WTC11 (cell line): ENCODE measurements at regions not wholly inside any gene's neighbourhood (a gene's known extent, or its start where the extent isn't known, plus 50 kb on each side); places are given as distances from the start of the nearest gene placed in this dataset.
A peak's percentile ranks its signal among the peaks of the same experiment; 100 is the strongest.

Source experiments
- ATAC-seq: fragments of 200-7000 bp; cut with Tn5 transposase; 2 replicates; pipeline ENCODE4 v1.10.0; 2021; ENCODE audit warnings: mild to moderate bottlenecking, moderate library complexity
- CTCF ChIA-PET: fragments of 300-600 bp; sonication (Branson Sonifier 250); formaldehyde crosslinking; loops from one replicate; lab custom pipeline; 2021; ENCODE audit warnings: antibody characterized with exemption; lab: Charles Lee
- POLR2A ChIA-PET: fragments of 350-600 bp; sonication (Branson Sonifier 250); formaldehyde crosslinking; loops from one replicate; lab custom pipeline; 2021; ENCODE audit warnings: antibody characterized with exemption; lab: Charles Lee
- DNase-seq: peaks from one replicate; pipeline ENCODE4 v3.0.0; 2021; ENCODE audit warnings: low spot score
- H3K27ac Mint-ChIP-seq: 2 replicates; pipeline ENCODE4 v1.8.0; 2021; ENCODE audit warnings: mixed read lengths
- H3K27me3 Mint-ChIP-seq: 2 replicates; pipeline ENCODE4 v1.8.0; 2021; ENCODE audit warnings: low read depth, mild to moderate bottlenecking, moderate library complexity, mixed read lengths
- H3K36me3 Mint-ChIP-seq: 2 replicates; pipeline ENCODE4 v1.8.0; 2021; ENCODE audit warnings: mixed read lengths
- H3K4me1 Mint-ChIP-seq: 2 replicates; pipeline ENCODE4 v1.8.0; 2022; ENCODE audit warnings: mixed read lengths
- H3K4me3 Mint-ChIP-seq: 2 replicates; pipeline ENCODE4 v1.8.0; 2021; ENCODE audit warnings: mild to moderate bottlenecking, moderate library complexity, mixed read lengths
- H3K9me3 Mint-ChIP-seq: 2 replicates; pipeline ENCODE4 v1.8.0; 2021; ENCODE audit warnings: mixed read lengths
- CREM ChIP-seq: sonication (generic); formaldehyde crosslinking; IDR thresholded peaks from 2 replicates; pipeline ENCODE4 v1.8.1; 2022; ENCODE audit warnings: mild to moderate bottlenecking, missing genetic modification reagents, moderate library complexity
- FOXJ3 ChIP-seq: sonication (generic); formaldehyde crosslinking; IDR thresholded peaks from 2 replicates; pipeline ENCODE4 v1.9.0; 2021; ENCODE audit warnings: missing genetic modification reagents, mild to moderate bottlenecking, borderline replicate concordance
- FOXP1 ChIP-seq: sonication (generic); formaldehyde crosslinking; IDR thresholded peaks from 2 replicates; pipeline ENCODE4 v1.8.0; 2022; ENCODE audit warnings: missing genetic modification reagents, mild to moderate bottlenecking, moderate library complexity, borderline replicate concordance
- GABPB1 ChIP-seq: sonication (generic); formaldehyde crosslinking; IDR thresholded peaks from 2 replicates; pipeline ENCODE4 v1.8.1; 2023; ENCODE audit warnings: mild to moderate bottlenecking, missing genetic modification reagents
- GTF2I ChIP-seq: fragments of 250-450 bp; sonication (Bioruptor Pico); conservative IDR thresholded peaks from 2 replicates; pipeline ENCODE4 v1.4.0; 2021; ENCODE audit warnings: mild to moderate bottlenecking
- HMGA2 ChIP-seq: fragments of 250-450 bp; sonication (Bioruptor Pico); IDR thresholded peaks from 2 replicates; pipeline ENCODE4 v1.4.0; 2021; ENCODE audit warnings: mild to moderate bottlenecking, moderate library complexity
- IRF2 ChIP-seq: sonication (generic); formaldehyde crosslinking; IDR thresholded peaks from 2 replicates; pipeline ENCODE4 v1.8.0; 2022; ENCODE audit warnings: low read depth, missing genetic modification reagents, borderline replicate concordance
- KAT7 ChIP-seq: sonication (generic); formaldehyde crosslinking; IDR thresholded peaks from 2 replicates; pipeline ENCODE4 v1.8.1; 2023; ENCODE audit warnings: missing genetic modification reagents, mild to moderate bottlenecking, borderline replicate concordance
- MXD4 ChIP-seq: fragments of 250-450 bp; sonication (Bioruptor Pico); IDR thresholded peaks from 2 replicates; pipeline ENCODE4 v1.8.0; 2021; ENCODE audit warnings: mild to moderate bottlenecking, moderate library complexity, borderline replicate concordance
- NFE2L1 ChIP-seq: sonication (generic); formaldehyde crosslinking; IDR thresholded peaks from 2 replicates; pipeline ENCODE4 v1.8.1; 2023; ENCODE audit warnings: missing genetic modification reagents
- NR1H2 ChIP-seq: sonication (generic); formaldehyde crosslinking; IDR thresholded peaks from 2 replicates; pipeline ENCODE4 v1.9.0; 2021; ENCODE audit warnings: mild to moderate bottlenecking, moderate library complexity, missing genetic modification reagents
- NR2C2 ChIP-seq: sonication (generic); formaldehyde crosslinking; IDR thresholded peaks from 2 replicates; pipeline ENCODE4 v1.8.0; 2022; ENCODE audit warnings: mild to moderate bottlenecking, missing genetic modification reagents
- OVOL2 ChIP-seq: fragments of 250-450 bp; sonication (Bioruptor Pico); IDR thresholded peaks from 2 replicates; pipeline ENCODE4 v1.9.0; 2021; ENCODE audit warnings: mild to moderate bottlenecking, borderline replicate concordance
- TEAD4 ChIP-seq: sonication (generic); formaldehyde crosslinking; IDR thresholded peaks from 2 replicates; pipeline ENCODE4 v1.8.0; 2022; ENCODE audit warnings: mild to moderate bottlenecking, missing genetic modification reagents
- ZBTB21 ChIP-seq: sonication (generic); formaldehyde crosslinking; IDR thresholded peaks from 2 replicates; pipeline ENCODE4 v1.8.1; 2023; ENCODE audit warnings: mild to moderate bottlenecking, missing genetic modification reagents, borderline replicate concordance
- ZNF232 ChIP-seq: sonication (generic); formaldehyde crosslinking; IDR thresholded peaks from 2 replicates; pipeline ENCODE4 v1.8.0; 2022; ENCODE audit warnings: mild to moderate bottlenecking, missing genetic modification reagents
- TF ChIP-seq, protein P1 (sequence below): sonication (generic); formaldehyde crosslinking; IDR thresholded peaks from 2 replicates; pipeline ENCODE4 v1.8.1; 2023; ENCODE audit warnings: mild to moderate bottlenecking, moderate library complexity, missing genetic modification reagents
- TF ChIP-seq, protein P2 (sequence below): sonication (generic); formaldehyde crosslinking; IDR thresholded peaks from 2 replicates; pipeline ENCODE4 v1.8.0; 2022; ENCODE audit warnings: mild to moderate bottlenecking, missing genetic modification reagents
- TF ChIP-seq, protein P3 (sequence below): sonication (generic); formaldehyde crosslinking; IDR thresholded peaks from 2 replicates; pipeline ENCODE4 v1.8.1; 2023; ENCODE audit warnings: mild to moderate bottlenecking, missing genetic modification reagents, moderate library complexity
- TF ChIP-seq, protein P4 (sequence below): sonication (generic); formaldehyde crosslinking; IDR thresholded peaks from 2 replicates; pipeline ENCODE4 v1.8.1; 2022; ENCODE audit warnings: mild to moderate bottlenecking, missing genetic modification reagents, moderate library complexity, borderline replicate concordance
- TF ChIP-seq, protein P5 (sequence below): fragments of 250-450 bp; sonication (Bioruptor Pico); IDR thresholded peaks from 2 replicates; pipeline ENCODE4 v1.9.0; 2021; ENCODE audit warnings: mild to moderate bottlenecking
- TF ChIP-seq, protein P6 (sequence below): sonication (generic); formaldehyde crosslinking; IDR thresholded peaks from 2 replicates; pipeline ENCODE4 v1.8.1; 2022; ENCODE audit warnings: low read depth, mild to moderate bottlenecking, moderate library complexity, missing genetic modification reagents, borderline replicate concordance
- TF ChIP-seq, protein P7 (sequence below): fragments of 250-450 bp; sonication (Bioruptor Pico); conservative IDR thresholded peaks from 2 replicates; pipeline ENCODE4 v1.9.0; 2021; ENCODE audit warnings: mild to moderate bottlenecking

DNA sequence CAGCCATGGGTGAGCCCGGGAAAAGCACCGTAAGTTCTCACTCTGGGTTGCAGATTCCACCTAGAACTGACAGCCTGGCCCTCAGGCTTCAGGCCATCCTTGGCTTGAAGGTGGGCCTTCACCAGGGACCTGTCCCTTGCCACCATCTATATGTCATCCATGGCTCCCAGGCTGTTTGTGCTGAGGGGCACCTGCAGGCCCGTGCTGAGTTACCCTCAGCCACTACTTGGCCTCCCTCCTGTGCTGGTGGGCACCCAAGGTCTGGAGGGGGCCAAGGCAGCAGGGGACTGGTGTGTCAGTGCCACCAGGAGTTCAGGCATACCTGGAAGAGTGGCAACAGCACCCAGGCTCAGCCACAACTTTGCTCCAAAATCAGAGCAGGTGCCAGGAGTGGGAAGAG is 326.2 kb upstream of the SMIM21 start:
- Mint-ChIP-seq H3K27me3 (no peaks in the 10 kb centered on the region), H3K27ac (no peak overlapping the region), H3K4me3 (no peak overlapping the region), H3K36me3 (no peaks in the 10 kb centered on the region), H3K9me3 (no peaks in the 10 kb centered on the region), H3K4me1 (no peaks in the 10 kb centered on the region)
- TF ChIP-seq OVOL2 (no peak), FOXJ3 (no peak), HMGA2 (no peak)
- TF ChIP-seq, protein P1, sequence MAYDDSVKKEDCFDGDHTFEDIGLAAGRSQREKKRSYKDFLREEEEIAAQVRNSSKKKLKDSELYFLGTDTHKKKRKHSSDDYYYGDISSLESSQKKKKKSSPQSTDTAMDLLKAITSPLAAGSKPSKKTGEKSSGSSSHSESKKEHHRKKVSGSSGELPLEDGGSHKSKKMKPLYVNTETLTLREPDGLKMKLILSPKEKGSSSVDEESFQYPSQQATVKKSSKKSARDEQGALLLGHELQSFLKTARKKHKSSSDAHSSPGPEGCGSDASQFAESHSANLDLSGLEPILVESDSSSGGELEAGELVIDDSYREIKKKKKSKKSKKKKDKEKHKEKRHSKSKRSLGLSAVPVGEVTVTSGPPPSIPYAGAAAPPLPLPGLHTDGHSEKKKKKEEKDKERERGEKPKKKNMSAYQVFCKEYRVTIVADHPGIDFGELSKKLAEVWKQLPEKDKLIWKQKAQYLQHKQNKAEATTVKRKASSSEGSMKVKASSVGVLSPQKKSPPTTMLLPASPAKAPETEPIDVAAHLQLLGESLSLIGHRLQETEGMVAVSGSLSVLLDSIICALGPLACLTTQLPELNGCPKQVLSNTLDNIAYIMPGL (CRISPR knock-in tag) = no peak
- TF ChIP-seq, protein P2, sequence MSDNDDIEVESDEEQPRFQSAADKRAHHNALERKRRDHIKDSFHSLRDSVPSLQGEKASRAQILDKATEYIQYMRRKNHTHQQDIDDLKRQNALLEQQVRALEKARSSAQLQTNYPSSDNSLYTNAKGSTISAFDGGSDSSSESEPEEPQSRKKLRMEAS = no peak
- no peak for DNase-seq
- ChIA-PET CTCF (no interaction called here), POLR2A (no interaction called here)
- no peak for ATAC-seq

DNA sequence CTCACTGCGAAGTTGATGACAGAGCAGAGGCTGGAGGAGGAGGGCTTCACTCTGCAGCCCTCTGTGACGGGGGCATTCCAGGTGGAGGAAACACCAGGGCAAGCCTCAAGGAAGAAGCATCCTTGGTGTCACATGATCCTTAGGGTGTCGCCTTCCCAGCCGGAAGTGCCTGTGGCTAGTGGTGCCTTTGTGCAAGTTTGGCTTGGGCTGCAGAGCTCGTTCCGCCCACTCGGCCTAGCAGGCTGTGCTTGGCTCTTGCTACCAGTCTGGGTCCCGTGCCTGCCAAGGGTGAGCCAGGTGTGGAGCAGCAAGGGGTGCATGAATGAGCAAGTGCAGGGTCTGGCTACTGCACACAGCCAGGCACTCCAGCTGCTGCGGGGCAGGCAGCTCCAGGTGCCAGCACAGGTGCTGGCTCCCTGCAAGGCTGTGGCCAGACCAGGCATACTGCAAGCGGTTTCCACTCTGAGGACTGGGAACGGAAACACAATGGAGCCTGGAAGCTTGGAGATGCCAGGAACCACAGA is 325.3 kb upstream of the SMIM21 start:
- no peaks in the 10 kb centered on the region for H3K9me3 Mint-ChIP-seq
- H3K4me1 Mint-ChIP-seq = no peaks in the 10 kb centered on the region
- TF ChIP-seq, protein P3, sequence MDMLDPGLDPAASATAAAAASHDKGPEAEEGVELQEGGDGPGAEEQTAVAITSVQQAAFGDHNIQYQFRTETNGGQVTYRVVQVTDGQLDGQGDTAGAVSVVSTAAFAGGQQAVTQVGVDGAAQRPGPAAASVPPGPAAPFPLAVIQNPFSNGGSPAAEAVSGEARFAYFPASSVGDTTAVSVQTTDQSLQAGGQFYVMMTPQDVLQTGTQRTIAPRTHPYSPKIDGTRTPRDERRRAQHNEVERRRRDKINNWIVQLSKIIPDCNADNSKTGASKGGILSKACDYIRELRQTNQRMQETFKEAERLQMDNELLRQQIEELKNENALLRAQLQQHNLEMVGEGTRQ = peak; percentile 47; the same call in 1 of the 2 replicates
- TF ChIP-seq MXD4 (CRISPR knock-in tag) = no peak
- TF ChIP-seq, protein P4, sequence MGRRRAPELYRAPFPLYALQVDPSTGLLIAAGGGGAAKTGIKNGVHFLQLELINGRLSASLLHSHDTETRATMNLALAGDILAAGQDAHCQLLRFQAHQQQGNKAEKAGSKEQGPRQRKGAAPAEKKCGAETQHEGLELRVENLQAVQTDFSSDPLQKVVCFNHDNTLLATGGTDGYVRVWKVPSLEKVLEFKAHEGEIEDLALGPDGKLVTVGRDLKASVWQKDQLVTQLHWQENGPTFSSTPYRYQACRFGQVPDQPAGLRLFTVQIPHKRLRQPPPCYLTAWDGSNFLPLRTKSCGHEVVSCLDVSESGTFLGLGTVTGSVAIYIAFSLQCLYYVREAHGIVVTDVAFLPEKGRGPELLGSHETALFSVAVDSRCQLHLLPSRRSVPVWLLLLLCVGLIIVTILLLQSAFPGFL (CRISPR knock-in tag) = no peak
- ChIA-PET CTCF (no interaction called here), POLR2A (no interaction called here)
- no peaks in the 10 kb centered on the region for H3K27me3 Mint-ChIP-seq
- no peak overlapping the region for H3K4me3 Mint-ChIP-seq
- ATAC-seq (peak; percentile 30; the same call in 1 of the 2 replicates), DNase-seq (peak; percentile 12)
- H3K27ac Mint-ChIP-seq = no peak overlapping the region
- no peaks in the 10 kb centered on the region for H3K36me3 Mint-ChIP-seq

DNA sequence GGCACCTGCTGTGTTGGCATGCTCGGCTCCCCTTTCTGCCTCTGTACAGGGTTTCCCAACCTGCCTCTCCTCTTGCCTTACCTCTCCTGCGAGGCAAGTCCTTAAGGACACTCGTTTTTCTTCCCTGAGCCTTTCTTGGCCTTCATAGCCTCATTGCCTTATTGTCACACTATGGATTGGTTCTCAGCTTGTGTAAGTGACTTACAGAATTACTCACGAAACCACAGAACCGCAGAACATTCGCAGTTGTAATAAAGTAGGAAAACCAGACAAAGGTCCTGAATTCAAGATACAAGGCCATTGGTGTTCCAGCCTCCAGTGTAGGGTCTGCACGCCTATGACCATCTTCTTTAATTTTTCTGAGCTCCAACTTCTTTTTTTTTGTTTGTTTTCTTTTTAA is 317.6 kb upstream of the SMIM21 start:
- no peaks in the 10 kb centered on the region for H3K36me3 Mint-ChIP-seq
- no peaks in the 10 kb centered on the region for H3K9me3 Mint-ChIP-seq
- ChIA-PET CTCF (no interaction called here), POLR2A (no interaction called here)
- no peaks in the 10 kb centered on the region for H3K4me1 Mint-ChIP-seq
- H3K27ac Mint-ChIP-seq = no peak overlapping the region
- no peaks in the 10 kb centered on the region for H3K27me3 Mint-ChIP-seq
- DNase-seq (no peak), ATAC-seq (no peak)
- no peak overlapping the region for H3K4me3 Mint-ChIP-seq
- TF ChIP-seq, protein P5, sequence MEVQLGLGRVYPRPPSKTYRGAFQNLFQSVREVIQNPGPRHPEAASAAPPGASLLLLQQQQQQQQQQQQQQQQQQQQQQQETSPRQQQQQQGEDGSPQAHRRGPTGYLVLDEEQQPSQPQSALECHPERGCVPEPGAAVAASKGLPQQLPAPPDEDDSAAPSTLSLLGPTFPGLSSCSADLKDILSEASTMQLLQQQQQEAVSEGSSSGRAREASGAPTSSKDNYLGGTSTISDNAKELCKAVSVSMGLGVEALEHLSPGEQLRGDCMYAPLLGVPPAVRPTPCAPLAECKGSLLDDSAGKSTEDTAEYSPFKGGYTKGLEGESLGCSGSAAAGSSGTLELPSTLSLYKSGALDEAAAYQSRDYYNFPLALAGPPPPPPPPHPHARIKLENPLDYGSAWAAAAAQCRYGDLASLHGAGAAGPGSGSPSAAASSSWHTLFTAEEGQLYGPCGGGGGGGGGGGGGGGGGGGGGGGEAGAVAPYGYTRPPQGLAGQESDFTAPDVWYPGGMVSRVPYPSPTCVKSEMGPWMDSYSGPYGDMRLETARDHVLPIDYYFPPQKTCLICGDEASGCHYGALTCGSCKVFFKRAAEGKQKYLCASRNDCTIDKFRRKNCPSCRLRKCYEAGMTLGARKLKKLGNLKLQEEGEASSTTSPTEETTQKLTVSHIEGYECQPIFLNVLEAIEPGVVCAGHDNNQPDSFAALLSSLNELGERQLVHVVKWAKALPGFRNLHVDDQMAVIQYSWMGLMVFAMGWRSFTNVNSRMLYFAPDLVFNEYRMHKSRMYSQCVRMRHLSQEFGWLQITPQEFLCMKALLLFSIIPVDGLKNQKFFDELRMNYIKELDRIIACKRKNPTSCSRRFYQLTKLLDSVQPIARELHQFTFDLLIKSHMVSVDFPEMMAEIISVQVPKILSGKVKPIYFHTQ = no peak
- TF ChIP-seq NR1H2 (CRISPR knock-in tag) = no peak
- TF ChIP-seq FOXP1 (CRISPR knock-in tag) = no peak
- TF ChIP-seq IRF2 (CRISPR knock-in tag) = no peak
- TF ChIP-seq GTF2I (CRISPR knock-in tag) = no peak
- TF ChIP-seq ZNF232 = no peak
- TF ChIP-seq, protein P6, sequence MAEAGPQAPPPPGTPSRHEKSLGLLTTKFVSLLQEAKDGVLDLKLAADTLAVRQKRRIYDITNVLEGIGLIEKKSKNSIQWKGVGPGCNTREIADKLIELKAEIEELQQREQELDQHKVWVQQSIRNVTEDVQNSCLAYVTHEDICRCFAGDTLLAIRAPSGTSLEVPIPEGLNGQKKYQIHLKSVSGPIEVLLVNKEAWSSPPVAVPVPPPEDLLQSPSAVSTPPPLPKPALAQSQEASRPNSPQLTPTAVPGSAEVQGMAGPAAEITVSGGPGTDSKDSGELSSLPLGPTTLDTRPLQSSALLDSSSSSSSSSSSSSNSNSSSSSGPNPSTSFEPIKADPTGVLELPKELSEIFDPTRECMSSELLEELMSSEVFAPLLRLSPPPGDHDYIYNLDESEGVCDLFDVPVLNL (CRISPR knock-in tag) = no peak
- TF ChIP-seq, protein P7, sequence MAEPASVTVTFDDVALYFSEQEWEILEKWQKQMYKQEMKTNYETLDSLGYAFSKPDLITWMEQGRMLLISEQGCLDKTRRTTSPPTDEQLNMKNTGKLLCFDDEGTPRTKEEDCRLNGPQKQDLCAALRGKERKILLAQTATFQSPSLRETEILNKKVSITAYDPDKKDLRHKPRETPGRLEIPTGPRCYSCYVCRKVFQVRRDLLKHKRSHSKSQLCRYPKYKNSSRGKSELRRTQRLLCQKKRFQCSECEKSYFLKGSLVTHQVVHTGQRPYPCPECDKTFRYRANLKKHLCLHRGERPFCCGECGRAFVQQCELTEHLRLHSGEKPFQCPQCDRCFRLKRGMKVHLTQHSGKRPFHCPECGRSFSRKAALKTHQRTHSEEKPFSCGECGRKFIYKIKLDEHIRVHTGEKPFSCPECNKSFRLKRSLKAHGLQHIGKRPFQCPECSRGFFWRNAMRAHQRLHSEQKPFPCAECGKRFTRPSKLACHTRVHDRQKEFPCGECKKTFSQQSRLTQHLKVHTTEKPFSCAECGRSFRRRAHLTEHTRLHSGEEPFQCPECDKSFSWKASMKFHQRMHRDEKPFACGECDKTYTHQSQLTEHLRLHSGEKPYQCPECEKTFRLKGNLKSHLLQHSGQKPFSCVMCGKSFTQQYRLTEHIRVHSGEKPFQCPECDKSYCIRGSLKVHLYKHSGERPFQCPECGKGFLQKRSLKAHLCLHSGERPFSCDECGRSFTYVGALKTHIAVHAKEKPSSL (CRISPR knock-in tag) = no peak
- TF ChIP-seq HMGA2 = no peak
- no peak for TF ChIP-seq NR2C2 (CRISPR knock-in tag)
- no peak for TF ChIP-seq ZBTB21 (CRISPR knock-in tag)
- TF ChIP-seq CREM (CRISPR knock-in tag) = no peak
- no peak for TF ChIP-seq NFE2L1 (CRISPR knock-in tag)
- no peak for TF ChIP-seq OVOL2
- TF ChIP-seq TEAD4 (CRISPR knock-in tag) = no peak
- TF ChIP-seq GABPB1 (CRISPR knock-in tag) = no peak
- TF ChIP-seq KAT7 = no peak
